Spleen (tissue), 11 donors: ENCODE measurements at regions not wholly inside any gene's neighbourhood (a gene's known extent, or its start where the extent isn't known, plus 50 kb on each side); places are given as distances from the start of the nearest gene placed in this dataset.

Source experiments
- DNase-seq: peaks from one replicate; pipeline ENCODE4 v3.0.0-alpha.2; 2020
- H3K27ac ChIP-seq, 8 donors: fragments of 200-600 bp; sonication (generic) in 7 of 8; 1 replicate in 4 of 8; 2 replicates in 4 of 8; pipeline versions ENCODE4 v1.5.0 to v1.8.0; 2016 to 2021; ENCODE audit warnings: inconsistent platforms in 4 of 8, mild to moderate bottlenecking in 4 of 8, moderate library complexity in 1 of 8
- H3K27me3 ChIP-seq, 7 donors: fragments of 200-600 bp; sonication (generic) in 6 of 7; replicated peaks in 1 of 7; 1 replicate in 4 of 7; 2 replicates in 3 of 7; pipeline versions ENCODE4 v1.5.0 to v1.8.0; 2016 to 2021; ENCODE audit warnings: inconsistent platforms in 3 of 7, mild to moderate bottlenecking in 1 of 7
- H3K36me3 ChIP-seq, 6 donors: fragments of 200-600 bp; sonication (generic) in 5 of 6; 1 replicate in 4 of 6; 2 replicates in 2 of 6; pipeline versions ENCODE4 v1.5.0 to v1.8.0; 2016 to 2021; ENCODE audit warnings: inconsistent platforms in 2 of 6
- H3K4me1 ChIP-seq, 6 donors: fragments of 200-600 bp; sonication (generic) in 5 of 6; 1 replicate in 3 of 6; 2 replicates in 3 of 6; pipeline versions ENCODE4 v1.5.0 to v1.8.0; 2016 to 2021; ENCODE audit warnings: inconsistent platforms in 3 of 6
- H3K4me3 ChIP-seq, 8 donors: fragments of 200-600 bp; sonication (generic) in 7 of 8; 1 replicate in 4 of 8; 2 replicates in 4 of 8; pipeline versions ENCODE4 v1.5.0 to v1.8.0; 2016 to 2021; ENCODE audit warnings: inconsistent platforms in 4 of 8, mild to moderate bottlenecking in 4 of 8, moderate library complexity in 2 of 8
- H3K9me3 ChIP-seq, 8 donors: fragments of 200-600 bp; sonication (generic) in 7 of 8; 1 replicate in 4 of 8; 2 replicates in 4 of 8; pipeline versions ENCODE4 v1.5.0 to v1.8.0; 2016 to 2021; ENCODE audit warnings: inconsistent platforms in 4 of 8
- POLR2A ChIP-seq, 3 donors: fragments of 450-650 bp; IDR thresholded peaks; one replicate each; pipeline ENCODE4 v1.5.1; 2017; ENCODE audit warnings: antibody characterized with exemption in 3 of 3, mild to moderate bottlenecking in 1 of 3
- POLR2AphosphoS5 ChIP-seq, 3 donors: sonication (generic); formaldehyde crosslinking; IDR thresholded peaks; one replicate each; pipeline ENCODE4 v1.5.1; 2017; ENCODE audit warnings: antibody characterized with exemption in 3 of 3
- WGBS, 5 donors: extraction: QIAGEN DNeasy Blood & Tissue Kit in 3 of 5; methylation state at CpG; one replicate each; pipeline versions ENCODE4 v1.1.5 to v1.1.7; 2013 to 2018; 5-methylcytosine and 5-hydroxymethylcytosine counted together
- intact Hi-C: fragments of 100-400 bp; cut with DNase I; formaldehyde crosslinking; loops from one replicate; pipeline ENCODE4 v1.15.0; 2023; ENCODE audit warnings: low total_unique reads
- TF ChIP-seq, protein P1 (sequence below), 11 experiments: fragments of 200-600 bp in 7 of 11; fragments of 450-650 bp in 4 of 11; sonication (generic) in 4 of 11; IDR thresholded peaks in 8 of 11; conservative IDR thresholded peaks in 3 of 11; 1 replicate in 7 of 11; 2 replicates in 4 of 11; pipeline versions ENCODE4 v1.4.0 to v1.8.0; 2016 to 2021; ENCODE audit warnings: antibody characterized with exemption in 11 of 11, inconsistent platforms in 4 of 11, mild to moderate bottlenecking in 1 of 11
- donor health status: healthy with polysubstance abuse.
- donor health status: DM: no; HTN: no; CAD: no; lungs with moderate emphysema.
- donor health status: DM: no; HTN: no; CAD: no.
- donor health status: Bipolar disorder and iron deficiency.
- donor health status: healthy.
- donor health status: DM: no; HTN: no; CAD: no.
- donor health status: DM: yes; HTN: yes; CAD: no.

DNA sequence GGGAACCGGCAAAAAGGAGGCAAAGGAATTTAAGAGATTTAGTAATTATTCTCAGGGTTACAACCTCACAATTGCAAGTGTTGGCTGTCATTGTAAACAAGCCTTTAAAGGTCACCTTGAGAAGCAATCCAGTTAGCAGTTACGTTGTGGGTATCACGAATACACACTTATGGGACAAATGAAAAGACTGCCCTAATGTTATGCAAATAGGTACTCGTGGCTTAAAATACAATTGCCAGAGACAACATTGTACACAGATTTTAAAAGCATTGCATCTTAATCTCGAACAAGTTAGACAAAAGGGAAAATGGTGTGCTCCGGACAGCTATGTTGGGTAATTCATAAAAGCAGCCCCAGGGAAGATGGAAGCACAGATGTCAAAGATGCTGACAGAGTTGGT is 120.5 kb upstream of the ZC3H12A start:
- Histone ChIP-seq H3K9me3 (no peaks in the 10 kb centered on the region), H3K27ac (no peak overlapping the region), H3K4me3 (no peak overlapping the region), H3K4me1 (no peaks in the 10 kb centered on the region), H3K27me3 (peaks cover 0 to 37% (median 0%) of the 10 kb centered on the region in 7 donors), H3K36me3 (no peaks in the 10 kb centered on the region)
- DNase-seq: no peak
- TF ChIP-seq POLR2AphosphoS5 (IDR thresholded peaks at IDR 0.05) (no peak), POLR2A (IDR thresholded peaks at IDR 0.05) (no peak)
- TF ChIP-seq, protein P1, sequence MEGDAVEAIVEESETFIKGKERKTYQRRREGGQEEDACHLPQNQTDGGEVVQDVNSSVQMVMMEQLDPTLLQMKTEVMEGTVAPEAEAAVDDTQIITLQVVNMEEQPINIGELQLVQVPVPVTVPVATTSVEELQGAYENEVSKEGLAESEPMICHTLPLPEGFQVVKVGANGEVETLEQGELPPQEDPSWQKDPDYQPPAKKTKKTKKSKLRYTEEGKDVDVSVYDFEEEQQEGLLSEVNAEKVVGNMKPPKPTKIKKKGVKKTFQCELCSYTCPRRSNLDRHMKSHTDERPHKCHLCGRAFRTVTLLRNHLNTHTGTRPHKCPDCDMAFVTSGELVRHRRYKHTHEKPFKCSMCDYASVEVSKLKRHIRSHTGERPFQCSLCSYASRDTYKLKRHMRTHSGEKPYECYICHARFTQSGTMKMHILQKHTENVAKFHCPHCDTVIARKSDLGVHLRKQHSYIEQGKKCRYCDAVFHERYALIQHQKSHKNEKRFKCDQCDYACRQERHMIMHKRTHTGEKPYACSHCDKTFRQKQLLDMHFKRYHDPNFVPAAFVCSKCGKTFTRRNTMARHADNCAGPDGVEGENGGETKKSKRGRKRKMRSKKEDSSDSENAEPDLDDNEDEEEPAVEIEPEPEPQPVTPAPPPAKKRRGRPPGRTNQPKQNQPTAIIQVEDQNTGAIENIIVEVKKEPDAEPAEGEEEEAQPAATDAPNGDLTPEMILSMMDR (IDR thresholded peaks at IDR 0.05 in 8 of 11, conservative IDR thresholded peaks at IDR 0.05 in 3 of 11): no peak
- intact Hi-C loops: no loop called here
- whole genome bisulfite sequencing, 5 donors: 55 to 64% (median 63%) methylated on average over 6 of the region's 6 CpGs

DNA sequence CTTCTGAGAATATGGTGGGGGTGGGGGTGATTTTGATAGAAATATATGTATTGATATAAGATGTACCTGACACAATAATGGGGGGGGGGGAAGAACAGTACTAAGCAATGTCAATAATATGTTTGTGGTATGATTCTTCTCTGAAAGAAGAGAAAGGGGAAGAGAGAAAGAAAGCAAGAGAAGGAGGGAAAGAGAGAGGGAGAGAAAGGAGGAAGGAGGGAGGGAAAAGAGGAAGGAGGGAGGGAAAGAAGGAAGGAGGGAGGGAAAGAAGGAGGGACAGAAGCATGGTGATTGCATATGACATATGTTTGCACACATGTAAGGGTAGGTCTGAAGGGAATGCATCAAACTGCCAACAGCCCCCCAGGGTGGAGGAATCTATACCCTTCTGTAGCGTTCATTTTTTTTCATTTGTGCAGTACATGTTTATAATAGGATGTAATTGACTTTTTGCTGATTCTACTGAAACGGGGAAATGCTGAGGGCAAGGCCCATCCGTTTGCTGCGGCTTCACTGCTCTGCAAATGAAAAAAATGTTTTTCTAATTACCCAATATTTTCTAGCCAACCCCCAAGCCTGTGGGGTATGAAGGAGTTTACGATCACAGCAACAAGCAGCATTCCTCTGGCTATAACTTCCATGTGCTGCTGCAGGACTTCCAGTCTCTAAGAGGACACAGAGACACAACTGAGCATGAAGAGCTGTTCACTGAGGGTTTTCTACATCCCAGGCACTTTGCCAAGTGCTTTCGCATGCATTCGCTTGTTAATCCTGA is 119.3 kb upstream of the ZC3H12A start:
- no peaks in the 10 kb centered on the region for H3K36me3 ChIP-seq
- TF ChIP-seq POLR2AphosphoS5 (IDR thresholded peaks at IDR 0.05) (no peak), POLR2A (IDR thresholded peaks at IDR 0.05) (no peak)
- TF ChIP-seq, protein P1 (IDR thresholded peaks at IDR 0.05 in 8 of 11, conservative IDR thresholded peaks at IDR 0.05 in 3 of 11): no peak
- no peaks in the 10 kb centered on the region for H3K9me3 ChIP-seq
- intact Hi-C loops: no loop called here
- peaks cover 0 to 49% (median 0%) of the 10 kb centered on the region in 7 donors for H3K27me3 ChIP-seq
- H3K4me1 ChIP-seq: no peaks in the 10 kb centered on the region
- no peak overlapping the region for H3K4me3 ChIP-seq
- no peak for DNase-seq
- WGBS, 5 donors: 69 to 84% (median 79%) methylated on average over 7 of the region's 7 CpGs
- H3K27ac ChIP-seq: no peak overlapping the region

DNA sequence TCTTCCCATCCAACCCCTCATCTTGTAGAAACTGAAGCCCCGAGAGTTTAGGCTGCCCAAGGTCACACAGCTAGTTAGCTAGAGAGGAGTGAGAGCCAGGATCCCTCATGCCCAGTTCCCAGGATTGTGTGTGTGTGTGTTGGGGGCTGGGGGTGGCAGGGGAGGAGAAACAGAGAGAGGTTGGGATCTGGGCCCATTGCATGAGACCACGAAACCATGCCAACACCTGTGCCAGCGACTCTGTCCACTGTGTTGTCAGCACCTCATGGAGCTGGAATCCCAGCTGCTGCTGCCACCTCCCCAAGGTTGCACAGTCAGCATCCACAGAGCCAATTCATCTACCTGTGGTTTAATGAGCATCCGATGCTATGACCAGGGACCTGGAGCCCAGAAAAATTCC is 115.4 kb upstream of the ZC3H12A start:
- Histone ChIP-seq H3K36me3 (no peaks in the 10 kb centered on the region), H3K4me1 (no peaks in the 10 kb centered on the region), H3K9me3 (no peaks in the 10 kb centered on the region), H3K27ac (no peak overlapping the region), H3K4me3 (no peak overlapping the region), H3K27me3 (peaks cover 0 to 79% (median 0%) of the 10 kb centered on the region in 7 donors)
- no peak for DNase-seq
- 74 to 87% (median 75%) methylated on average over 4 of the region's 4 CpGs for WGBS, 5 donors
- no peak for TF ChIP-seq POLR2A (IDR thresholded peaks at IDR 0.05)
- TF ChIP-seq, protein P1 (IDR thresholded peaks at IDR 0.05 in 8 of 11, conservative IDR thresholded peaks at IDR 0.05 in 3 of 11): no peak
- no peak for TF ChIP-seq POLR2AphosphoS5 (IDR thresholded peaks at IDR 0.05)
- intact Hi-C loops: no loop called here

DNA sequence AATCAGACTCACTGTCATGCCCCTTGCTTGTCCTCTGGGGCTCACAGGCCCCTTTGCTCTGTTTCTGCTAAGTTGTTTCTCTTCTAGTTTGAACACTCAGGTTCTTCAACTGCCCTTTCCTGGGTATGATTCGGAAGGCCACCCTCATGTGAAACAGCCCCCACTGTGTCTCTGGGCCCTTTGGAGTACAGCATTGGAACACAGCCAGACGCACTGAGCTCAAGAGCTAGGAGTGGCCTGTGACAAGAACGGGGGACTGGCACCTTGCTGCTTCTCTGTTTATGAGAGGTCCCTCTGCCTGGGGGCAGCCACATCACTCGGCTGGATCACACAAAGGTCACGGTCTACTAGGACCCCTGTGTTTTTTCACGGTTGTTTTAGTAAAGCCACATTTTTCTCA is 114.4 kb upstream of the ZC3H12A start:
- WGBS, 5 donors: 38 to 70% (median 61%) methylated on average over 6 of the region's 6 CpGs
- H3K27me3 ChIP-seq: peaks cover 0 to 86% (median 0%) of the 10 kb centered on the region in 7 donors
- no peaks in the 10 kb centered on the region for H3K4me1 ChIP-seq
- H3K9me3 ChIP-seq: no peaks in the 10 kb centered on the region
- TF ChIP-seq, protein P1 (IDR thresholded peaks at IDR 0.05 in 8 of 11, conservative IDR thresholded peaks at IDR 0.05 in 3 of 11): no peak
- TF ChIP-seq POLR2AphosphoS5 (IDR thresholded peaks at IDR 0.05) (no peak), POLR2A (IDR thresholded peaks at IDR 0.05) (no peak)
- intact Hi-C loops: no loop called here
- no peak for DNase-seq
- H3K27ac ChIP-seq: no peak overlapping the region
- H3K4me3 ChIP-seq: no peak overlapping the region
- no peaks in the 10 kb centered on the region for H3K36me3 ChIP-seq
